Fibroblast of lung (primary cell): ENCODE measurements at regions not wholly inside any gene's neighbourhood (a gene's known extent, or its start where the extent isn't known, plus 50 kb on each side); places are given as distances from the start of the nearest gene placed in this dataset.
A peak's percentile ranks its signal among the peaks of the same experiment; 100 is the strongest.

Source experiments
- DNase-seq, 2 donors: peaks; one replicate each; pipeline versions ENCODE4 v3.0.0 to v3.0.0-alpha.2; 2010; ENCODE audit warnings: low read depth in 2 of 2
- H2AFZ ChIP-seq: 2 replicates; pipeline ENCODE4 v1.5.1; 2012; ENCODE audit warnings: low read length, control low read depth, inconsistent platforms
- H3K27ac ChIP-seq: 2 replicates; pipeline ENCODE4 v1.5.1; 2011; ENCODE audit warnings: low read length, control low read depth; ENCODE audit not compliant: insufficient read depth
- H3K27me3 ChIP-seq: 2 replicates; pipeline ENCODE4 v1.5.1; 2011; ENCODE audit warnings: mild to moderate bottlenecking, low read length; ENCODE audit not compliant: control insufficient read depth, insufficient read depth
- H3K36me3 ChIP-seq: 2 replicates; pipeline ENCODE4 v1.5.1; 2011; ENCODE audit warnings: low read length; ENCODE audit not compliant: control insufficient read depth, insufficient read depth
- H3K4me1 ChIP-seq: 2 replicates; pipeline ENCODE4 v1.5.1; 2011; ENCODE audit warnings: low read length; ENCODE audit not compliant: control insufficient read depth, insufficient read depth; ENCODE audit errors: extremely low read depth
- H3K4me2 ChIP-seq: 2 replicates; pipeline ENCODE4 v1.5.1; 2011; ENCODE audit warnings: low read length, control low read depth; ENCODE audit not compliant: insufficient read depth; ENCODE audit errors: extremely low read depth
- H3K4me3 ChIP-seq, 4 experiments: fragments of 200-600 bp in 1 of 4; sonication (generic) in 1 of 4; replicated peaks in 1 of 4; 2 replicates each; pipeline ENCODE4 v1.5.1; 2011 to 2016; ENCODE audit warnings: low read length in 4 of 4, low read depth in 3 of 4, mild to moderate bottlenecking in 3 of 4, control low read depth in 2 of 4, inconsistent platforms in 1 of 4, mixed read lengths in 1 of 4; ENCODE audit not compliant: insufficient read depth in 1 of 4; ENCODE audit errors: control extremely low read depth in 1 of 4
- H3K79me2 ChIP-seq: 2 replicates; pipeline ENCODE4 v1.5.1; 2012; ENCODE audit warnings: mild to moderate bottlenecking, low read length, inconsistent platforms; ENCODE audit not compliant: control insufficient read depth, insufficient read depth
- H3K9ac ChIP-seq: 2 replicates; pipeline ENCODE4 v1.5.1; 2011; ENCODE audit warnings: mild to moderate bottlenecking, low read length, control low read depth; ENCODE audit not compliant: insufficient read depth
- H3K9me3 ChIP-seq: 2 replicates; pipeline ENCODE4 v1.5.1; 2012; ENCODE audit warnings: low read depth, low read length; ENCODE audit not compliant: control insufficient read depth, insufficient read depth
- H4K20me1 ChIP-seq: 2 replicates; pipeline ENCODE4 v1.5.1; 2011; ENCODE audit warnings: low read length; ENCODE audit not compliant: control insufficient read depth, insufficient read depth; ENCODE audit errors: extremely low read depth
- EZH2 ChIP-seq: IDR thresholded peaks from 2 replicates; pipeline ENCODE4 v1.5.1; 2012; ENCODE audit warnings: low read length, control low read depth, mild to moderate bottlenecking; ENCODE audit errors: missing control alignments
- TF ChIP-seq, protein P1 (sequence below), 2 donors: IDR thresholded peaks in 1 of 2; conservative IDR thresholded peaks in 1 of 2; 1 replicate in 1 of 2; 2 replicates in 1 of 2; pipeline ENCODE4 v1.5.1; 2011 to 2012; ENCODE audit warnings: low read length in 2 of 2, control low read depth in 1 of 2, inconsistent platforms in 1 of 2, low read depth in 1 of 2, mild to moderate bottlenecking in 1 of 2

DNA sequence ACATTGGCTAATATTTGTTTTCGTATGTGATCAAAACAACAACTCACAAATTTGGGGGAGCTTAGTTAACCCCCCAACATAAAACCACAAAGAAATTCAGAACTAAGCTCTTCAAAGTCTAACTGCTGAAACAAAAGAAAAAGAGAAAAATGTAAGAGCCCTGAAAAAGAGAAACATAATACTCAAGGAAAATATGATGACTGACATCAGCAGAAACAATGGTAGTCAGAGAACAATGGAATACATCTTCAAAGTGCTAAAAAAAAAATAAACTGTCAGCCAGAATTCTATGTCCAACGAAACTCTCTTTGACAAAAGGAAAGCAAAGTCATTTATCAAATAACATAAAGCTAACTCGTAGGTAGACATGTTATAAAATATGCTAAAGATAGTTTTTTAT, 566.3 kb upstream of the GRAMD2B start:
- no peak overlapping the region for H2AFZ ChIP-seq
- no peak overlapping the region for H3K9ac ChIP-seq
- no peaks in the 10 kb centered on the region for H3K4me1 ChIP-seq
- no peaks in the 10 kb centered on the region for H4K20me1 ChIP-seq
- no peak overlapping the region for H3K4me2 ChIP-seq
- no peak for DNase-seq
- TF ChIP-seq EZH2 = no peak
- TF ChIP-seq, protein P1, sequence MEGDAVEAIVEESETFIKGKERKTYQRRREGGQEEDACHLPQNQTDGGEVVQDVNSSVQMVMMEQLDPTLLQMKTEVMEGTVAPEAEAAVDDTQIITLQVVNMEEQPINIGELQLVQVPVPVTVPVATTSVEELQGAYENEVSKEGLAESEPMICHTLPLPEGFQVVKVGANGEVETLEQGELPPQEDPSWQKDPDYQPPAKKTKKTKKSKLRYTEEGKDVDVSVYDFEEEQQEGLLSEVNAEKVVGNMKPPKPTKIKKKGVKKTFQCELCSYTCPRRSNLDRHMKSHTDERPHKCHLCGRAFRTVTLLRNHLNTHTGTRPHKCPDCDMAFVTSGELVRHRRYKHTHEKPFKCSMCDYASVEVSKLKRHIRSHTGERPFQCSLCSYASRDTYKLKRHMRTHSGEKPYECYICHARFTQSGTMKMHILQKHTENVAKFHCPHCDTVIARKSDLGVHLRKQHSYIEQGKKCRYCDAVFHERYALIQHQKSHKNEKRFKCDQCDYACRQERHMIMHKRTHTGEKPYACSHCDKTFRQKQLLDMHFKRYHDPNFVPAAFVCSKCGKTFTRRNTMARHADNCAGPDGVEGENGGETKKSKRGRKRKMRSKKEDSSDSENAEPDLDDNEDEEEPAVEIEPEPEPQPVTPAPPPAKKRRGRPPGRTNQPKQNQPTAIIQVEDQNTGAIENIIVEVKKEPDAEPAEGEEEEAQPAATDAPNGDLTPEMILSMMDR (conservative IDR thresholded peaks at IDR 0.05 in 1 of 2, IDR thresholded peaks at IDR 0.05 in 1 of 2; ENCODE audit: low read depth in 1 of 2, low read length in 2 of 2) = no peak
- no peaks in the 10 kb centered on the region for H3K9me3 ChIP-seq
- no peaks in the 10 kb centered on the region for H3K36me3 ChIP-seq
- H3K27me3 ChIP-seq = no peaks in the 10 kb centered on the region
- no peaks in the 10 kb centered on the region for H3K79me2 ChIP-seq
- H3K27ac ChIP-seq = no peak overlapping the region
- no peak overlapping the region for H3K4me3 ChIP-seq

DNA sequence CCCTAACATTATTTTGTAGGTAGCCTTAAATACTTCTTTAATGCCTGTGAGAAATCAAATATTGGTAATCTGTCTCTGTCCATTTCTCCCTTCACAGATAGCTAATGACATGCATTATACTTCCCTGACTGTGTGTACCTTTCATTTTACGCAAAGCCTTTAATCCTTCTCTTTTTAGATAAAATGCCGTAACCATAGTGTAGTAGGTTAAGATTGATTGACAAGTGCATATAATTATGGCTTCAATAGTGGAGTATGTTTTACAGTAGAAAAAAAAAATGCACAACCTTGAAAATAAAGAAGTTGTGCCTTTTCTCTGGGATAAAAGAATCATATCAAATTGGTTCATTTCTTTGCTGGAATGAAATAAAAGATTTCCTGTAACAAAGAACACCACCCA, 559.6 kb upstream of the GRAMD2B start:
- Histone ChIP-seq H3K9ac (no peak overlapping the region), H3K36me3 (no peaks in the 10 kb centered on the region), H3K4me2 (no peak overlapping the region), H3K79me2 (no peaks in the 10 kb centered on the region), H4K20me1 (no peaks in the 10 kb centered on the region), H2AFZ (no peak overlapping the region), H3K4me3 (no peak overlapping the region), H3K27me3 (no peaks in the 10 kb centered on the region), H3K27ac (no peak overlapping the region), H3K4me1 (no peaks in the 10 kb centered on the region), H3K9me3 (no peaks in the 10 kb centered on the region)
- DNase-seq = no peak
- TF ChIP-seq EZH2 = no peak
- TF ChIP-seq, protein P1 (conservative IDR thresholded peaks at IDR 0.05 in 1 of 2, IDR thresholded peaks at IDR 0.05 in 1 of 2; ENCODE audit: low read depth in 1 of 2, low read length in 2 of 2) = no peak

DNA sequence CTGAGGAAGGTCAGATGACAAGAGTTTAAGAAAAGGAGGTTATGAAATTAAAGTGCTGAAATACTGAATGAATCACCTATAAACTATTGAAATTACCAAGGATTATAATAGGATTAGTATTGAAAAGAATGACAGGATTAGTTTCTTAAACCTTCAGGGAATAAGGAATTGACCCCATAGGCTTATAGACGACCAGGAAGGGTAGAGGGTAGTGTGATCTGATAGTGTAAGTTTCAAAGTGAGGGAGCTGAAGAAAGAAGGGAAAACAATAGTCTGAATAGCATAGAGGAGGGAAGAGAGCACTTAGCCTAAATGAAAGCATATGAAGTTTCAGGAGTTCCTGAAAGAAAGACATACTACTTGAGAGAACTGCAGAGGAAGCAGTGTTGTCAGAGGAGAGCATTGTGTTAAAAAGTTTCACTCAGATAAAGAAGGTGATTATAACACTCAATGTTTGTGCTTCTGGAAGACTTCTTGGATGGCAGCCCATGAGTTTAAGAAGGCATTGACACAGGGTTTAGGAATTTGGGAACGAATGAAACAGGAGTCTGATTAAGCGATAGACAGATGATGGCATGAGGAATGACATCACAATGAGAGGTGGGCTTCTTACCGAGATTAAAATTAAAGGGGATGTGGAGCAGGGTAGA, 557.9 kb upstream of the GRAMD2B start:
- Histone ChIP-seq H3K36me3 (no peaks in the 10 kb centered on the region), H3K4me3 (no peak overlapping the region), H2AFZ (no peak overlapping the region), H3K27ac (no peak overlapping the region), H3K4me2 (no peak overlapping the region), H3K4me1 (no peaks in the 10 kb centered on the region), H3K9me3 (no peaks in the 10 kb centered on the region), H3K79me2 (no peaks in the 10 kb centered on the region), H3K27me3 (no peaks in the 10 kb centered on the region), H4K20me1 (no peaks in the 10 kb centered on the region), H3K9ac (no peak overlapping the region)
- TF ChIP-seq, protein P1 (conservative IDR thresholded peaks at IDR 0.05 in 1 of 2, IDR thresholded peaks at IDR 0.05 in 1 of 2; ENCODE audit: low read depth in 1 of 2, low read length in 2 of 2) = no peak
- no peak for TF ChIP-seq EZH2
- DNase-seq = peak; percentile 40 to 85
